Myocyte (in vitro differentiated cells): ENCODE measurements at regions not wholly inside any gene's neighbourhood (a gene's known extent, or its start where the extent isn't known, plus 50 kb on each side); places are given as distances from the start of the nearest gene placed in this dataset.
"Not testable (repeated sequence)": the region's sequence is repeated elsewhere in the genome, so short reads cannot be mapped to it uniquely, and the experiment has no call there.

ENCODE experiments used
- DNase-seq: peaks from one replicate; pipeline ENCODE4 v3.0.0-alpha.2; 2012; ENCODE audit warnings: low read depth

GRCh38 chr13:67493835-67494234 lies 263.7 kb upstream of the PCDH9 start:
- DNase-seq, result no peak

DNA sequence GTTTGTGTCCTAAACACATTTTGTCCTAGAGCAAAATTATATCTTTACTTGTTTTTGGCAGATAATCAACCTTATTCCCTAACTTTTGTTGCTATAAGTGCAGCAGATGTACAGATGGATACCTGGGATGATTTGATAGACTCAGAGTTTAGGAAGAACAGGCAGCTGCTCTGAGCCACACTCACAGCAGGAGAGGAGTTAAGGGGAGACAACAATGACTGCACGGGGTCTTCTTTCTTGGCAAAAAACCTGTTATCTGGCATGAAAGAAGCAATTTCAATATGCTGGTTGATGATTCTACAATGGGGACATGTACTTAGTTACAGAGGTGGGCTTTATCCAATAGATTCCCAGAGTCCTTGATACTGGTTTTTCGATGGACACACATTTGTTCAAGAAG lies 258.9 kb upstream of the PCDH9 start:
- no peak for DNase-seq

DNA sequence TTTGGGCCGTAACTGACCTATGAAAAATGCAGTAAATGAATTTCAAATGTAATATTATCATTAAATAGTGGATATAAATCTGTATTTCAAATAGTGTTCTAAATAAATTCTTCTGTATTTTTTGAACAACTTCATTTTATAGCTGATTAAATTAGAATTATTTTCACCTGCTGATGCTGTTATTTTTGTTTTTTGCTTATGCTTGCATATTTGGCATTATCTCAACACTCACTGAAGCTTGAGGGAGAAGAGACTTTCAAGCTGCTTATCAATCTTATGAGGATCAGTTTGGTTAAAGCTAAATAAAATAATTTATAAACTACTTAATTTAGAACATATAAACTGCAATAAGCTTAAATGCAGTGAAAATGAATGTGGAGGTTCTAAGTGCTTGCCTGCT lies 251.3 kb upstream of the PCDH9 start:
- DNase-seq, result no peak

- peak; percentile 16 for DNase-seq
These were observed 244.0 kb upstream of the PCDH9 start for GRCh38 chr13:67474115-67474514.

DNA sequence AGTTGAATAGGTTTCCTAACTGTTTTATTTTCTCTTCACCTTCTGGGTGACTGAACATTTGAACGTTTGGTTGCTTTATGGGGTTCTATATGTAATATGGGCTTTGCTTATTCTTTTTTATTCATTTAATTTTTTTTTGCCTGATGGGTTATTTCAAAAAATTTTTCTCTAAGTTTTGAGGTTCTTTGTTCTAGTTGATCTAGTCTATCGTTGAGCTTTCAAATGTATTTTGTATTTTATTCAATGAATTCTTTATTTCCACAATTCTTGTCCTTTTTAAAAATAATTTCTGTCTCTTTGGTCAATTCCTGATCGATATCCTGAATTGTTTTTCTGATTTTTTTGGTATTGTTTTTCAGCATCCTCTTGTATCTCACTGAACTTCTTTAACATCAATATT lies 239.5 kb upstream of the PCDH9 start:
- DNase-seq, result no peak

GRCh38 chr13:67466569-67466968 lies 236.4 kb upstream of the PCDH9 start:
- DNase-seq, result no peak

- no peak for DNase-seq
These were observed 234.0 kb upstream of the PCDH9 start for GRCh38 chr13:67464154-67464553.

DNA sequence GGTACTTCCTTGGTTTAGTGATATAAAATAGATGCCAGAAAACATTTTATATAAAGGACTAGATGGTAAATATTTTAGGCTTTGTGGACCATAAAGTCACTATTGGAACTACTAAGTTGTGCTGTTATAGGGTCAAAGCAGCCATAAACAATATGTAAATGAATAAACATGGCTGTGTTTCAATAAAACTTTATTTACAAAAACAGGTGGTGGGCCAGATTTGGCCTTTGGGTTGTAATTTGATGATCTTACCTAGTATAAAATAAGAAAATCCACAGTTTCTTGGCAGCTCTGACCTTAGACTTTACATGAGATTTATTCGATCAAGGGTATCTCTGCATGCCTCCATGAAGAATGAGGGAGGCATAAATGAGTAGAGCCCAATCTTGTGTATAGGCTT lies 232.0 kb upstream of the PCDH9 start:
- DNase-seq, result no peak

DNA sequence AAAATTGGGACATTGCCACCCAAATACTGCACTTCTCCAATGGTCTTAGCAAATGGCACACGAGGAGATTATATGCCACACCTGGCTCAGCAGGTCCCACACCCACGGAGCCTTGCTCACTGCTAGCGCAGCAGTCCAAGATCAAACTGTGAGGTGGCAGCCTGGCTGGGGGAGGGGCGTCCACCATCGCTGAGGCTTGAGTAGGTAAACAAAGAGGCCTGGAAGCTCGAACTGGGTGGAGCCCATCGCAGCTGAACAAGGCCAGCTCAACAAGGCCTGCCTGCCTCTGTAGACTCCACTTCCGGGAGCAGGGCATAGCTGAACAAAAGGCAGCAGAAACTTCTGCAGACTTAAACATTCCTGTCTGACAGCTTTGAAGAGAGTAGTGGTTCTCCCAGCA lies 222.4 kb upstream of the PCDH9 start:
- DNase-seq, result not testable (repeated sequence)

DNA sequence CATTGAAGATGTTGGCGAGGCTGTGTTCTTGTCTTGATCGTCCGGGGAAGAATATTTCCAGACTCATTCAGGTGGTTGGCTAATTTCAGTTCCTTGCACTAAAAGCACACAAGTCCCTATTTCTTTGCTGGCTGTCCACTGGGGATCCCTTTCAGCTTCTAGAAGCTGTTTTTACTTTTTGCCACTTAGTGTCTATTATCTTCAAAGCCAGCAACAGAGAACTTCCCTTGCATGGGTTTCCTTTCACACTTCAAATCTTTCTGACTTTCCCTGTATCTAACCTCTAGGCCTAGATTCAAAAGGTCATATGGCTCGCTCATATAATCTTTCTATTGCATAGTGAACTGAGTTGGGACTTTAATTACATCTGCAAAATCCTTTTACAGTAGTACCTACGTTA lies 215.3 kb upstream of the PCDH9 start:
- DNase-seq, result no peak

- no peak for DNase-seq
These were observed 213.8 kb upstream of the PCDH9 start for GRCh38 chr13:67443923-67444322.

- DNase-seq, result no peak
These were observed 210.3 kb upstream of the PCDH9 start for GRCh38 chr13:67440236-67440975.

GRCh38 chr13:67439365-67439764 lies 209.2 kb upstream of the PCDH9 start:
- no peak for DNase-seq

DNA sequence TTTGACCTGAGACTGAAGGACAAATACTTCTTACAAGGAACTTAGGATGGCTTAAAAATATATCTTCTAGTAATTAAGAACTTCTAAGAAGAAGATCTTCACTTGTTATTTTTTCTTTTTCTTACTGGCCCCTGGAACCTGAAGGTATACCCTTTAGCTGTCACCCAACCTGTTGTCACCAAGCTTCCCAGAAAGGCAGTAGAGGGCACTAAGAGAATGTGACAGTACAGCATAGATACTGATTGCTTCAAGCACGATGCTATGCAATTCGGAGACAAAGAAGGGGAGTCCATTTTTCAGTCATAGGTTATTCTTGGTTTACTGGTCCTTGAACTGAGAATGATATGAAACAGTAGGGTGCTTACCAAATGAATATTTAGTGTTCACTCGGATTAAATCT lies 208.3 kb upstream of the PCDH9 start:
- DNase-seq, result peak; percentile 50

GRCh38 chr13:67437244-67437643 lies 207.1 kb upstream of the PCDH9 start:
- no peak for DNase-seq

DNA sequence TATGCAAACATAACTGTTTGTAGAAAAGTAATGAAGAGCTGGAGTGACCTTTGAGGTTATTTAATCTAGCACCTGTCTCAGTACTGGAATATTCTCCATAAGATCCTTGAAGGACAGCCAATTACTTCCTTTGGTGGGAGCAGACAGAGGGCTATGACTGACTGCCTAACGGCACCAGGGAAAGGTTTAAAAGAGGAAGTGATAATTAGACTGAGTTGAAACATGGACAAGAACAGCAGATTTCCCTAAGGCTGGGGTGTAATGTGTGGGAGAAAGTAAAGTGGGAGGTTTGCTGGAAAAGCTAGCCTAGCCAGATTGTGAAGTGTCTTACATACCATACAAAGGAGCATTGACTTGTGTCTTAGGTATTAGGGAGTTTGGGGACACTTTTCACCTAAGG lies 191.3 kb upstream of the PCDH9 start:
- no peak for DNase-seq

GRCh38 chr13:67416047-67416925 lies 186.2 kb upstream of the PCDH9 start:
- peak; percentile 67 for DNase-seq

DNA sequence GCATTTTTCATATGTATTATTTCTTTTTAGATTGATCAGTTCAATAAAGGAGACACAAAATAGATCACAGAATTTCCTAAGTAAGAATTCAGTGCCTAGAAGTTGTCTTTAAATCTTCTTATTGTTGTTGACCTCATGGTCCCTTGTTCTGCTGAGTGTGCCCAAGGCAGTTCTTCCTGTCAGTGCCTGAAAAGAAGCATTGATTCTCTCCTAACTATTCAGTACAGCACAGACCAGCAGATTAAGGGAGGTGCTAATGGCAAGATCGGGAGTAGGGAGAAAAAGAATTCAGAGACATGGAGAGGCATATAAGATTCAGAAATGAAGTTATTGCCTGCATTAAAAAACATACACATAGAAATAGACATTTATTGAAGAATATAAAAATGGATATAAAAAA lies 180.5 kb upstream of the PCDH9 start:
- DNase-seq, result no peak

GRCh38 chr13:67408798-67409197 lies 178.7 kb upstream of the PCDH9 start:
- DNase-seq, result no peak

DNA sequence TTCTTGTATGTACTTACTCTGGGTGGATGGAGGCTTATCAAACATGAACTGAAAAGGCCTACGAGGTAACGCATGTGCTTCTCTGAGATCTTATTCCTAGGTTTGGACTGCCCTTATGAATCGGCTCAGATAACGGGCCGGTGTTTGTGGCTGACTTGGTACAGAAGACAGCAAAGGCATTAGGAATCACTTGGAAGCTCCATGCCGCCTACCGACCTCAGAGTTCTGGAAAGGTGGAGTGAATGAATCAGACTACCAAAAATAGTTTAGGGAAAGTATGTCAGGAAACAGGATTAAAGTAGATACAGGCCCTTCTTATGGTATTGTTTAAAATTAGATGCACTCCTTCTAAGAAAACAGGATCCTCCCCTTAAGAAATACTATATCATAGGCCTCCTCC lies 172.4 kb upstream of the PCDH9 start:
- no peak for DNase-seq

- DNase-seq, result no peak
These were observed 165.4 kb upstream of the PCDH9 start for GRCh38 chr13:67395577-67395976.

DNA sequence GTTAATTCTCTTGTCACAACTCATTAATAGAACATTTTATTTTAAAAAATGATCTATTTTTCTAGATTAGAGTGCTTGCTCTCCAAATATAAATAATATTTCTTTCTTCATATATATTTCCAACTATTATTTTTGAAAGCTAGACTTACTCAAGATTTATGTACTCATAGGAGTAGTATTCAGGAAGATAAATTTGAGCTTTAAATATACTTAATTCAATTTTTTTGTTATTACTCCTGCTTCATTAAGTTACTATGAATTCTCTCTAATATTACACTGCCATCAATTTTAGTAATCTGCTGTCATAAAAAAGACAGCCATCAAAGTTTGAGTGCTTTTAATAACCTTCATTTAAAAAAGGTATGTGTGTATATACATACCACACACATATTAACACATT lies 161.9 kb upstream of the PCDH9 start:
- no peak for DNase-seq
